NT2/D1 (cell line): ENCODE measurements at regions not wholly inside any gene's neighbourhood (a gene's known extent, or its start where the extent isn't known, plus 50 kb on each side); places are given as distances from the start of the nearest gene placed in this dataset.

ENCODE experiments used
- SUZ12 ChIP-seq: IDR thresholded peaks from 2 replicates; pipeline ENCODE4 v1.6.1; 2011; ENCODE audit not compliant: insufficient read length, insufficient read depth; ENCODE audit errors: extremely low read depth
- YY1 ChIP-seq: IDR thresholded peaks from 2 replicates; pipeline ENCODE4 v1.6.1; 2011; ENCODE audit not compliant: insufficient read length, insufficient read depth
- ZNF274 ChIP-seq: IDR thresholded peaks from 2 replicates; pipeline ENCODE4 v1.6.1; 2011; ENCODE audit warnings: mild to moderate bottlenecking, low read depth, low read length

- TF ChIP-seq YY1: no peak
- TF ChIP-seq ZNF274: no peak
- no peak for TF ChIP-seq SUZ12
Observed at GRCh38 chr1:188857526-188858087, 1620.1 kb downstream of the BRINP3 start.
